Cardiac muscle cell (in vitro differentiated cells and primary cell): ENCODE measurements at regions not wholly inside any gene's neighbourhood (a gene's known extent, or its start where the extent isn't known, plus 50 kb on each side); places are given as distances from the start of the nearest gene placed in this dataset.

Source experiments
- DNase-seq, 2 donors: peaks; one replicate each; pipeline versions ENCODE4 v3.0.0 to v3.0.0-alpha.2; 2010 to 2017; ENCODE audit warnings: low read depth in 1 of 2, low spot score in 1 of 2
- H3K27ac ChIP-seq: fragments of 200-600 bp; sonication (generic); 2 replicates; pipeline ENCODE4 v1.5.1; 2016
- H3K27me3 ChIP-seq: fragments of 200-600 bp; sonication (generic); 2 replicates; pipeline ENCODE4 v1.6.0; 2016; ENCODE audit warnings: control low read depth
- H3K36me3 ChIP-seq: fragments of 200-600 bp; sonication (generic); 2 replicates; pipeline ENCODE4 v1.5.1; 2016; ENCODE audit warnings: control low read depth
- H3K4me1 ChIP-seq: fragments of 200-600 bp; sonication (generic); 2 replicates; pipeline ENCODE4 v1.8.1; 2017; ENCODE audit warnings: low read depth, mild to moderate bottlenecking, mixed run types
- H3K4me3 ChIP-seq: fragments of 200-600 bp; sonication (generic); 2 replicates; pipeline ENCODE4 v1.5.1; 2016; ENCODE audit warnings: mild to moderate bottlenecking
- H3K9me3 ChIP-seq: fragments of 200-600 bp; sonication (generic); 2 replicates; pipeline ENCODE4 v1.5.1; 2017; ENCODE audit warnings: low read depth, mild to moderate bottlenecking, control low read depth
- TF ChIP-seq, protein P1 (sequence below): IDR thresholded peaks from 2 replicates; pipeline ENCODE4 v1.5.1; 2012; ENCODE audit warnings: low read depth, mild to moderate bottlenecking, low read length

DNA sequence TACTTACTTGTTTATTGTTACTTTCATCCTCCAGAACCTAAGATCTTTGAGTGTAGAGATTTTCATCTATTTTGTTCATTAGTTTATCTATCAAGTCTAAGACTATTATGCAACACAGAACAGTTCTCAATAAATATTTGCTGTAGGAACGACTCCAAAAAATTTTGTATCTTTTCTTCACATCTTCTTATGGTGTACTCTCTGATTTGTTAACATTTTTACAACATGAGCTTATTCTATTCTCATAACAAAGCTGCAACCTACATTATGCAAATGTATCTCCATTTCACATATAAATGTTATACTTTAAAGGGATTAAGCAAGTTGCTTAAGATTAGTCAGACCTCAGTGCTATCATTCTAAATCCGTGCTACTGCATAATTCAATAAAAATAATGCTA is 514.2 kb upstream of the ZP4 start:
- Histone ChIP-seq H3K4me3 (no peak overlapping the region), H3K27me3 (no peaks in the 10 kb centered on the region), H3K9me3 (no peaks in the 10 kb centered on the region), H3K4me1 (no peaks in the 10 kb centered on the region), H3K36me3 (no peaks in the 10 kb centered on the region), H3K27ac (no peak overlapping the region)
- no peak for DNase-seq
- TF ChIP-seq, protein P1, sequence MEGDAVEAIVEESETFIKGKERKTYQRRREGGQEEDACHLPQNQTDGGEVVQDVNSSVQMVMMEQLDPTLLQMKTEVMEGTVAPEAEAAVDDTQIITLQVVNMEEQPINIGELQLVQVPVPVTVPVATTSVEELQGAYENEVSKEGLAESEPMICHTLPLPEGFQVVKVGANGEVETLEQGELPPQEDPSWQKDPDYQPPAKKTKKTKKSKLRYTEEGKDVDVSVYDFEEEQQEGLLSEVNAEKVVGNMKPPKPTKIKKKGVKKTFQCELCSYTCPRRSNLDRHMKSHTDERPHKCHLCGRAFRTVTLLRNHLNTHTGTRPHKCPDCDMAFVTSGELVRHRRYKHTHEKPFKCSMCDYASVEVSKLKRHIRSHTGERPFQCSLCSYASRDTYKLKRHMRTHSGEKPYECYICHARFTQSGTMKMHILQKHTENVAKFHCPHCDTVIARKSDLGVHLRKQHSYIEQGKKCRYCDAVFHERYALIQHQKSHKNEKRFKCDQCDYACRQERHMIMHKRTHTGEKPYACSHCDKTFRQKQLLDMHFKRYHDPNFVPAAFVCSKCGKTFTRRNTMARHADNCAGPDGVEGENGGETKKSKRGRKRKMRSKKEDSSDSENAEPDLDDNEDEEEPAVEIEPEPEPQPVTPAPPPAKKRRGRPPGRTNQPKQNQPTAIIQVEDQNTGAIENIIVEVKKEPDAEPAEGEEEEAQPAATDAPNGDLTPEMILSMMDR = no peak

DNA sequence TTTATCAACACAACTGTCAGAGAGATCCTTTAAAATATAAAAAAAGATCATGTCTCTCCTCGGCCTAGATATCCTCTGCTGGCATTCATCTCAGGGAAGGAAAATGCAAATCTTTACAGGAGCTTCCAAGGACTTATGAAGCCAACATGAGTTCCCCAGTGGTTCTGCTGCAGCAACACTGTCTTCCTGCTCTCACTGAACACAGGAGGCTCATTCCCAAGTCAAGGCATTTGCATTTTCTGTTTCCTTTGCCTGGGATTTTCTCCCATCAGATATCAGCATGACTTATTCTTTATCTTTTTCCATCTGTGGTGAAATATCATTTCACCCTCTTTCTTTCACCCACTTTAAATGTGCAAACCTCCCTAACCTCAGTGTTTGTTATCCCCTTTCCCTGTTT is 513.8 kb upstream of the ZP4 start:
- no peak overlapping the region for H3K27ac ChIP-seq
- H3K4me3 ChIP-seq = no peak overlapping the region
- no peak for DNase-seq
- TF ChIP-seq, protein P1 = no peak
- no peaks in the 10 kb centered on the region for H3K4me1 ChIP-seq
- H3K27me3 ChIP-seq = no peaks in the 10 kb centered on the region
- H3K9me3 ChIP-seq = no peaks in the 10 kb centered on the region
- H3K36me3 ChIP-seq = no peaks in the 10 kb centered on the region

DNA sequence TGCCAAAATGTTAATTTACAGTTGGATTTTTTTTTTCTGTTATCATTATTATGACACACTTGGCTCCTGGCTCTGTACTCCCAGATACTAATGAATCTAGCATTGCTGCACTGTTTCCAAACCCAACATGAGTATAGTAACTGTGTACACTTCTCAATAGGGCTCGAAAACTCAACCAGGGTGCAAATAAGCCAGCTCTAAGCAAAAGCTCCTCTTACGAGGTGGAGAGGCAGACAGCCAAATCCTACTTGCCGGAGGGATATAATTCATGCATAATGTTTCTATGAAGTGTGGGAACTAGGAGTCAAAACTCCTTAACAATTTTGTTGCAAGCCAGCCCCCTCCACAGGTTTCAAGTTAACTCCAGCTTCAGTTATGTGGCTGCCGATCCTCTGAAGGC is 510.4 kb upstream of the ZP4 start:
- TF ChIP-seq, protein P1 = no peak
- no peak overlapping the region for H3K4me3 ChIP-seq
- no peak for DNase-seq
- H3K27ac ChIP-seq = no peak overlapping the region
- H3K36me3 ChIP-seq = no peaks in the 10 kb centered on the region
- no peaks in the 10 kb centered on the region for H3K9me3 ChIP-seq
- no peaks in the 10 kb centered on the region for H3K27me3 ChIP-seq
- no peaks in the 10 kb centered on the region for H3K4me1 ChIP-seq

DNA sequence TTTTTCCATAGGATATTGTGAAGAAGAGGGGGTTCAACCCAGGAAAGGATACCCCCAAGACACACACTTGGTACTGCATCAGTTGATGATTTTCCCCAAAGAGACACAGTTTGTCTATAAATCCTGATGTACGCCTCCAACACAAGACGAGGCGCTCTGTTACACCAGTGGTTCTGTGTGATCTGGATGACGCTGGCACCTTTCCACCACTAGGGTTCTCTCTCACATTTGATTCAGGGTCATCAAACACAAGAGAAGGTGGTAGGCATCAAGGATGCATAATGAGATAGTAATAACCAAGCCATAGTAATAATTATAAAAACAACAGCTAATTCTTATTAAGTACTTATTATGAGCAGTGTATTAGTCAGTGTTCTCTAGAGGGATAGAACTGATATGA is 508.8 kb upstream of the ZP4 start:
- TF ChIP-seq, protein P1 = no peak
- DNase-seq = no peak

DNA sequence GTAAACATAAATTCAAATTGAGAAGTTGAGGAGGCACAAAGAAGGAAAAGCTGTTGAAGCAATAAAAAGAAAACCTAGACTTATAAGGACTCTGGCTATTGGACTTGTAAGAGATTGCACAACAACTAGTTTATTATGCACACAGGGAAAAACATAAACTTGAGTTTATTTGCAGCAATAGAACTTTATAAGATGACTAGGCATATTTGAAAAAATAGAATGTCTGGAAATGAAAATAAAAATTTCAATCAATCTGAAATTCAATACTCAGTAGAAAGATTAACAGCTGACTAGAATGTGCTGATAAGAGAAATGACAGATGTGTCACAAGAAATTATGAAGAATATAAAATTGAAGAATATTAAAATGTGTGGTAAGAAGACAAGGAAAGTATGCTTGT is 505.4 kb upstream of the ZP4 start:
- Histone ChIP-seq H3K4me3 (no peak overlapping the region), H3K9me3 (no peaks in the 10 kb centered on the region), H3K27me3 (no peaks in the 10 kb centered on the region), H3K4me1 (no peaks in the 10 kb centered on the region), H3K36me3 (no peaks in the 10 kb centered on the region), H3K27ac (no peak overlapping the region)
- TF ChIP-seq, protein P1 = no peak
- DNase-seq = no peak

More for the DNA sequence above, 508.8 kb upstream of the ZP4 start:
- no peaks in the 10 kb centered on the region for H3K4me1 ChIP-seq
- no peaks in the 10 kb centered on the region for H3K27me3 ChIP-seq
- H3K9me3 ChIP-seq = no peaks in the 10 kb centered on the region
- no peak overlapping the region for H3K4me3 ChIP-seq
- no peak overlapping the region for H3K27ac ChIP-seq
- H3K36me3 ChIP-seq = no peaks in the 10 kb centered on the region

DNA sequence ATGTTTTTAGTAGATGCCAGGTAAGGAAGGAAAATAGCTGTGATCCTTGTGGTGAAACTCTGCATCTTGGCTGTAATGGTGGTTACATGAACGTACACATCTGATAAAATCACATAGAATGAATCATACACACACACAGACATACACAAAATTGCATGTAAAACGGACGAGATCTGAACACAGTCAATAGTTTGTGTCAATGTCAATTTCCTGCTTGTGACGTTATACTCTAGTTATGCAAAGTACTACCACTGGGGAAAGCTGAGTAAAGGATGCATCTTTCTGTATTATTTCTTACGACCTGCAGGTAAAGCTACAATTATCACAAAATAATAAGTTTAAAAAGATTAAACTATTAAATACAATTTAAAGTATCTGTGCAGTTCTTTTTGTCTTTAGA is 493.7 kb upstream of the ZP4 start:
- DNase-seq = no peak
- no peaks in the 10 kb centered on the region for H3K4me1 ChIP-seq
- no peak overlapping the region for H3K27ac ChIP-seq
- no peaks in the 10 kb centered on the region for H3K9me3 ChIP-seq
- no peaks in the 10 kb centered on the region for H3K36me3 ChIP-seq
- TF ChIP-seq, protein P1 = no peak
- H3K4me3 ChIP-seq = no peak overlapping the region
- H3K27me3 ChIP-seq = no peaks in the 10 kb centered on the region
